ENCODE measurements at regions not wholly inside any gene's neighbourhood (a gene's known extent, or its start where the extent isn't known, plus 50 kb on each side); places are given as distances from the start of the nearest gene placed in this dataset.

DNA sequence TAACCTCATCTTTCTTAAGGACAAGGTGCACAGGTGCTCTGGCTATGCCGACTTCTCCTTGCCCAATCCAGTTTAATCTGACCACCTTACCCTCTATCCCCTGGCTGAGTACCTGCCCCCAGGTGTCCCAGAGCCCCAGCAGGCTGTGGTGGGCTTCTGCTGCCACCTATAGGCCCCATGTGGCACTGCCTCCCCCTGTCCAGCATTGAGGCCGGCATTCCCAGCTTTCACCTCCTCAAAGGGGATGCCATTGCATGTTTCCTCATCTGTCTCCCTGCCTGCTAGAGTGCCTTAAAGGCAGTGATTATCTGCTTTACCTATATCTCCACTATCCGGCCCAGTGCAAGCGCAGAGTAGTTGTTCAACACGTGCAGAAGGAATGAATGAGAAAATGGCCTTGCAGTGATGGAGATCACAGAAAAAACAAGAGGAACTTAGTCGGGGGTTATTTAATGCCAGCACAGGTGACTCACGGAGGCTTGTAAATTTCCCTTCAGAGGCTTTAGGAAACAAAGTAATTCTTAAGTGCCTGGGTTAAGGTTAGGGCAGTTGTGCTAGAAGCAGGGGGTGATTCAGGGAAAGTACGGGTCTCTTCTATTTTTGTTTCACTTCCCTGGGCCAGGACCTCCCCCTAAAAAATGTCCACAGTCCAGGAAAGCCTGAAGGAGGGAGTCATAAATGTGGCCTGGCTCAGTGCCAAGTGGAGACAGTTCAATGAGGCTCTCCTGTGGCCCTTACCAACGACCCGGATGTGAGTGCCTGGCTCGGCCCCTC lies 131.8 kb upstream of the NGF start:
- H2AFZ ChIP-seq (replicated peaks; ENCODE audit: low read length, poor library complexity): peak overlapping the region; percentile 82
- dilution Hi-C loops (cut with HindIII; ENCODE audit: low sequenced_read_pairs, unreplicated experiment): no loop called here
- H3K4ac ChIP-seq (ENCODE audit: low read depth, low read length): peak overlapping the region; percentile 42; the same call in 1 of the 2 replicates
- no peaks in the 10 kb centered on the region for H3K36me3 ChIP-seq (ENCODE audit: control insufficient read depth, insufficient read depth, low read length)
- H3K27me3 ChIP-seq (ENCODE audit: control insufficient read depth, insufficient read depth, low read length): no peaks in the 10 kb centered on the region; the same call in 1 of the 2 replicates
- BruUV-seq (replicated peaks): no TSS peak
- H4K8ac ChIP-seq (ENCODE audit: low read depth in 2 of 2, low read length in 2 of 2): no peak overlapping the region
- peak overlapping the region; percentile 54 for H4K91ac ChIP-seq (ENCODE audit: insufficient read depth, low read depth, low read length)
- intact Hi-C loops (cut with micrococcal nuclease): loop anchor here (1.0 to 10.0 kb wide), 5 partner anchors 125 to 488 kb away; no protein-coding TSS in a partner anchor
- no peak for TF ChIP-seq CEBPB (IDR thresholded peaks at IDR 0.05; ENCODE audit: low read depth, low read length)
- TF ChIP-seq RCOR1 (IDR thresholded peaks at IDR 0.05; ENCODE audit: insufficient replicate concordance, low read length): no peak
- peak; percentile 49; the same call in 1 of the 2 replicates for TF ChIP-seq MAZ (IDR thresholded peaks at IDR 0.05; ENCODE audit: borderline replicate concordance, low read depth, low read length)
- no peak for TF ChIP-seq CHD1 (IDR thresholded peaks at IDR 0.05; ENCODE audit: low read depth, low read length)
- TF ChIP-seq, protein P1, sequence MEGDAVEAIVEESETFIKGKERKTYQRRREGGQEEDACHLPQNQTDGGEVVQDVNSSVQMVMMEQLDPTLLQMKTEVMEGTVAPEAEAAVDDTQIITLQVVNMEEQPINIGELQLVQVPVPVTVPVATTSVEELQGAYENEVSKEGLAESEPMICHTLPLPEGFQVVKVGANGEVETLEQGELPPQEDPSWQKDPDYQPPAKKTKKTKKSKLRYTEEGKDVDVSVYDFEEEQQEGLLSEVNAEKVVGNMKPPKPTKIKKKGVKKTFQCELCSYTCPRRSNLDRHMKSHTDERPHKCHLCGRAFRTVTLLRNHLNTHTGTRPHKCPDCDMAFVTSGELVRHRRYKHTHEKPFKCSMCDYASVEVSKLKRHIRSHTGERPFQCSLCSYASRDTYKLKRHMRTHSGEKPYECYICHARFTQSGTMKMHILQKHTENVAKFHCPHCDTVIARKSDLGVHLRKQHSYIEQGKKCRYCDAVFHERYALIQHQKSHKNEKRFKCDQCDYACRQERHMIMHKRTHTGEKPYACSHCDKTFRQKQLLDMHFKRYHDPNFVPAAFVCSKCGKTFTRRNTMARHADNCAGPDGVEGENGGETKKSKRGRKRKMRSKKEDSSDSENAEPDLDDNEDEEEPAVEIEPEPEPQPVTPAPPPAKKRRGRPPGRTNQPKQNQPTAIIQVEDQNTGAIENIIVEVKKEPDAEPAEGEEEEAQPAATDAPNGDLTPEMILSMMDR (conservative IDR thresholded peaks at IDR 0.05; ENCODE audit: low read depth, low read length): peak; percentile 93
- peak; percentile 97 for TF ChIP-seq RAD21 (IDR thresholded peaks at IDR 0.05; ENCODE audit: low read length)
- TF ChIP-seq SMC3 (IDR thresholded peaks at IDR 0.05; ENCODE audit: low read depth, low read length): peak; percentile 91
- H3K56ac ChIP-seq (ENCODE audit: extremely low read depth, insufficient read depth, low read length): no peak overlapping the region
- H4K5ac ChIP-seq (ENCODE audit: low read depth, low read length): no peak overlapping the region
- in situ Hi-C loops (cut with MboI; ENCODE audit: low sequenced_read_pairs): loop anchor here (5.0 to 10.0 kb wide), 2 partner anchors 333 to 485 kb away; no protein-coding TSS in a partner anchor
- H2BK15ac ChIP-seq (ENCODE audit: low read depth, low read length): peak overlapping the region; percentile 73; the same call in 2 of the 3 replicates
- no peak overlapping the region for H2BK5ac ChIP-seq (ENCODE audit: low read depth, low read length, poor library complexity, severe bottlenecking)
- no peak overlapping the region for H3K9ac ChIP-seq (ENCODE audit: low read depth, low read length)
- H3K4me3 ChIP-seq (ENCODE audit: insufficient read depth, low read depth, low read length): no peak overlapping the region
- peak overlapping the region; percentile 77; the same call in 1 of the 2 replicates for H3K14ac ChIP-seq (replicated peaks; ENCODE audit: low read depth, low read length)
- H2AK9ac ChIP-seq (replicated peaks; ENCODE audit: low read depth, low read length, poor library complexity): peak overlapping the region; percentile 80
- no peaks in the 10 kb centered on the region for H4K20me1 ChIP-seq (ENCODE audit: insufficient read depth, low read length)
- H2BK120ac ChIP-seq (ENCODE audit: low read depth, low read length): peak overlapping the region; percentile 78
- H3K4me1 ChIP-seq (ENCODE audit: control insufficient read depth, insufficient read depth, low read length): 0 out of 2 replicates have a peak, but pooled peaks cover 2% of the 10 kb centered on the region
- no peak overlapping the region for H3K27ac ChIP-seq (ENCODE audit: insufficient read depth, low read length)
- POLR2A ChIA-PET (ENCODE audit: unreplicated experiment): no interaction called here
- H2AK5ac ChIP-seq (ENCODE audit: low read depth, low read length): peak overlapping the region; percentile 81; the same call in 1 of the 2 replicates
- H3K9me1 ChIP-seq (ENCODE audit: insufficient read depth, low read length): peaks cover 5% of the 10 kb centered on the region; the same call in 1 of the 2 replicates
- no peak overlapping the region for H3K18ac ChIP-seq (ENCODE audit: low read depth, low read length)
- peak; percentile 55 for DNase-seq
- no peak overlapping the region for H3K23ac ChIP-seq (ENCODE audit: low read depth, low read length)
- H3K9me3 ChIP-seq (ENCODE audit: control insufficient read depth, insufficient read depth, low read length): no peaks in the 10 kb centered on the region
- CTCF ChIA-PET: interaction anchor here (0.5 to 3.7 kb wide), 19 partner anchors 13 to 337 kb away, joined by 3 to 63 read pairs (median 3); no protein-coding TSS in a partner anchor
- no peaks in the 10 kb centered on the region for H3K79me1 ChIP-seq (ENCODE audit: low read depth in 1 of 2, low read length in 2 of 2)
- peak overlapping the region; percentile 21; the same call in 1 of the 2 replicates for H3K4me2 ChIP-seq (ENCODE audit: low read depth, low read length)
- peak overlapping the region; percentile 68; the same call in 1 of the 2 replicates for H2BK20ac ChIP-seq (ENCODE audit: low read depth, low read length)
- peak; percentile 91 for ATAC-seq (ENCODE audit: low read depth)
- WGBS, 2 experiments (ENCODE audit: extremely low coverage in 2 of 2, insufficient read length in 1 of 2): no CpG with 5 or more reads among the region's 11 CpGs

All from IMR-90 (cell line).